GDM1 (cell line): ENCODE measurements at regions not wholly inside any gene's neighbourhood (a gene's known extent, or its start where the extent isn't known, plus 50 kb on each side); places are given as distances from the start of the nearest gene placed in this dataset.
"Not testable (repeated sequence)": the region's sequence is repeated elsewhere in the genome, so short reads cannot be mapped to it uniquely, and the experiment has no call there.

ENCODE experiments used
- DNase-seq: peaks from one replicate; lab custom pipeline; 2025; lab: John Stamatoyannopoulos, UW

DNA sequence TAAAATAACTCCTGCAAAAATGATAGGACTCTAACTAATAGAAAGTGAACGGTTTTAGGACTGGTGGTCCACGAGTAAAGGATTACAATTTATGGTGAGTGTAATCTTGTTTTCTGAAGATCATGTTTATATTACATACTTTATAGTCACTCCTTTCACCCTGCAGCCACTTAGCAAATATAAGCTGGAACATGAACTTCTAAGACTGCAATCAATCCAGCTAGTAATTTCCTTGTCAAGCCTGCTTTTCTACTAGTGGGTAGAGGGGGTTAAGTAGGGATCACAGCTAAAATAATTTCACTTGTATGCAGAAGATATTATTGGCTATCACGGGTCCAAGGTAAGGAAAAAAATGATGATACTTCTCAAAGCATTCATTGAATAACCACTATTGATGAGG is 125.5 kb upstream of the NETO1 start:
- DNase-seq, result no peak

DNA sequence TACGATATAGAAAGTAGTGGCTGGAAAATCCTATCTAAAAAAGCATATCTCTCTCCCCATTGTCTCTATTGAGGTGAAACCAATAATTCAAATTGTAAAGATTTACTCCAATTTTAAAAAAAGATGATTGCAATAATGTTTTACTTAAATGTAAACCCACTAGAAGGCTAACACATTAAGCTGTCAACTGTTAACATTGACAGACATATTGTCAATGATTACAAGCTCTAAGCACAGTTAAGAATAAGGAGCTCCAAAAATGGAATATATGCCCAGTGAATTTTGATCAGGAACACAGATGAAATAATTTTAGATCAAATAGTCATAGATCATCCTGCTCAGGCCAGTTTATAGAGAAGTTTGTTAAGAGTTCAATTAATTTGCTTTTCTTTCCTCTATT is 123.6 kb upstream of the NETO1 start:
- no peak for DNase-seq

DNA sequence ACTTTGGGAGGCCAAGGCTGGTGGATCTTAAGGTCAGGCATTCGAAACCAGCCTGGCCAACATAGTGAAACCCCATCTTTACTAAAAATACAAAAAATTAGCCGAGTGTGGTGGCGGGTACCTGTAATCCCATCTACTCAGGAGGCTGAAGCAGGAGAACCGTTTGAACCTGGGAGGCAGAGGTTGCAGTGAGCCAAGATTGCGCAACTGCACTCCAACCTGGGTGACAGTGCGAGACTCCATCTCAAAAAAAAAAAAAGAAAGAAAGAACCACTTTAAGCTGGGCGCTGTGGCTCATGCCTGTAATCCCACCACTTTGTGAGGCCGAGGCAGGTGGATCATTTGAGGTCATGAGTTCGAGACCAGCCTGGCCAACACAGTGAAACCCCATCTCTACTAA is 119.8 kb upstream of the NETO1 start:
- not testable (repeated sequence) for DNase-seq

DNA sequence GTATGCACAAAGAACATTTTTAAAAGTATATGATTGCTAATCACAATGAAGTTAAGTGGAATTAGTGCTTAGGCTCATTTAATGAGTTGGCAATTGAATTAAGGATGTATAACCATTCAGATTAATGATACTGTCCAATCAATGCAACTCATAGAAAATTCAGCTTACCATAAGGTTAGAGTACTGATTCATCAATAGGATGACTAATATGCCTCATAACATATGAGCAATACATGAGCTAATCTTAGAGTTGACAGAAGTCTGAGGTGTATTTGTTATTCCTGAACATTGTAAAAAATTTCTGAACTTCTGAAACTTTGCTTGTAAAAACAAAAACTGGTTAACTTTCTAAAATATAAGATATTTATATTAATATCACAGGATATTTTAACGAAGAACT is 118.3 kb upstream of the NETO1 start:
- DNase-seq, result no peak

DNA sequence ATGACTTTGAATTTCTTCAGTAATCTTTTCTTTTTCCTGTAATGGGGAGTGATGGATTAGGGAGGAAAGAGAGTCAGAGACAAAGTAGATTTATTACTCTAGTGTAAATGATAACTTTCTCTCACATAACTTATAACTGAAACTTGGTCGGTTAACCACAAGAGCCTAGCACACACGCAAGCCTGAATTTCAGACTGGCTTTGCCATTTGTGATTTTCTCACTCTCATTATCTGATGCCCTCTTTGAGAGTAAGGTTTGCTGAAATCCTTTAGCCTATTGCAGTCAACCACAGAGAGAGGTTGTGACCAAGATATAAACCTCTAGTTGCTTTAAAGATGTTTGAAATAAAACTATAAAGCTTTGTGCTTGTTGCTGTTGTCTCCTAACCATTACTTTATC is 117.9 kb upstream of the NETO1 start:
- DNase-seq, result no peak

DNA sequence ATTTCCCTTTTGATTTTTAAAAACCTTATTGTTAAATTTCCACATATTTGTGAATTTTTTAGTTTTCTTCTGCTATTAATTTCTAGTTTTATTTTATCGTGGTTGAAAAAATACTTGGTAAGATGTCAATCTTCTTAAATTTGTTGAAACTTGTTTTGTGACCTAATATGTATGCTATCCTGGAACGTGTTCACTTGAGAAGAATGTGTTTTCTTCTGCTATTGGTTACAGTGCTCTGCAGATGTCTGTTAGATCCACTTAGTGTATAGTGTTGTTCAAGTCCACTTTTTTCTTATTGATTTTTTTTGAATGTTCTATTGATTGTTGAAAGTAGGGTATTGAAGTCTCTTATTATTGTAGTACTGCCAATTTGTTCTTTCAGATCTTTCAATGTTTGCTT is 116.5 kb upstream of the NETO1 start:
- DNase-seq, result no peak

DNA sequence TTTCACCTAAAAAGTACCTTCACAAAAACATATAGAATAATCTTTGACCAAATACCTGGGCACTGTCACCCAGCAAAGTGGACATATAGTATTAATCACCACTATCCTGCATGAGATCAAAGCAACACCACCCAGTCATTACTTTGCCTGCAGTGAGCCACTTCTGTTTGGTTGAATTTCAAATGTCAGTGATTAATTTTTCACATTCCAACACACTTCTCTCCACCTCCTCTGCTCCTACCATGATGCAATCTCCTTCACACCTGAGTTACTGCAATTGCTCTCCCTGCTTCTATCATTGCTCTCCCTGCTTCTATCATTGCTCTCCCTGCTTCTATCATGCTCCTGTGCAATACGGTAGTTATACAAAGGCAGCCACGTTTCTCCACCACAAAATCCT is 106.1 kb upstream of the NETO1 start:
- DNase-seq, result no peak

DNA sequence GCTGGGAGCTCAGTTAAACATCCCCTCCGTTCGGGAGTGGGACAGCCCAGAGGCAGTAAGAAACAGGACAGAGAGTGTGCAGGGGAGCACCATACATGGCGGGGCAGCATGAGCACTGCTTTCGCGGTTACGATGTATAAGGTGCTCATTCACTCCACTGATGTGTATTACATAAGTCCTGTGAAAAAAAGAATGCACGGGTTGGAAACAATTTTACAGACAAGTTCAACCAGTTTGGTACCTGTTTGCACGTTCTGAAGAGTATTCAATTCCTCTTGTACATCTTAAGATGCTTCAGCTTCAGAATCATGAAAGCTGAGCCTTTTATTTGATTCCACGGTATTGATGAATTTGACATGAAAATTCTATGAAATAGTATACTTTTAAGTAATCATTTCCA is 97.8 kb upstream of the NETO1 start:
- no peak for DNase-seq

DNA sequence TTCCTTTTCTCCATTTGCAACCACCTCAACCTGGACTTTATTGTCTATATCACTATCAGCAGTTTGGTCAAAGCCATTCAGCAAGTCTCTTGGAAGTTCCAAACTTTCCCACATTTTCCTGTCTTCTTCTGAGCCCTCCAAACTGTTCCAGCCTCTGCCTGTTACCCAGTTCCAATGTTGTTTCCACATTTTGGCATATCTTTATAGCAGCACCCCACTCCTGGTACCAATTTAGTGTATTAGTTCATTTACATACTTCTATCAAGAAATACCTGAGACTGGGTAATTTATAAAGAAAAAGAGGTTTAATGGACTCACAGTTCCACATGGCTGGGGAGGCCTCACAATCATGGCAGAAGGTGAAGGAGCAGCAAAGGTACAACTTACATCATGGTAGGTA is 90.4 kb upstream of the NETO1 start:
- not testable (repeated sequence) for DNase-seq

DNA sequence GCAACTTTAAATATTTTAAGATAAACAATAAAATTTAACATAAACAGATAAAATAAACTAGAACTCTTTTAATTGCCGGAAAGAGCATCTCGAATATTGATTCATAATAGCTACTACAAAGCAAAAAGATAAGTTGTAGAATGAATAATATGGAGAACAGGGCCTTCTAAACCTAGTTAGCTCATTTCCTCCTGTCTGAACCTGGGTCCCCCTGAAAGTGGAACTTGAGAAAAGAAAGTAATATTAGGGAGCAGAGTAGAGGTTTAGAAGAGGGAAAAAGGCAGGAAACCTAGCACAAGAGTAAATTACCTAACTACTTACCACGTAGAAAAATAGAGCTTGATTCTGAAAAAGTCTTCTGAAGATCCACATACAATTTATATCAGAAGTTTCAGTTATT is 80.7 kb upstream of the NETO1 start:
- no peak for DNase-seq

DNA sequence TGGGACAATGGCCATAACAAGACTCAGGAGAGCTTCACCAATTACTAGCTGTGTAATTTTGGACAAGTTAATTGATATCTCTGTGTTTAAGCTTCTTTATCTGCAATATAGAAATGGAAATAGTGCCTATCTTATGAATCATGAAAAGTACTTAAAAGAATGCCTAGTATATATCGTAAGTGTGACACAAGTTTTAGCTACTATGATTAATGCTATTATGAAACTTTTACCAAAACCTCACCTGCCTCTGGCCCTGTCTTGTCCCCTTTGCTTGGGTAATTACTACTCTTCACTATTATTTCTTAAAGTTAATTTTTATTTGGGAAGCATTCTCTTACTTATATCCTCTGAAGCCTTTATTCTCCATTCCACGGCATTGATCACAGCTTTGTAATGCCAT is 75.0 kb upstream of the NETO1 start:
- DNase-seq, result no peak

DNA sequence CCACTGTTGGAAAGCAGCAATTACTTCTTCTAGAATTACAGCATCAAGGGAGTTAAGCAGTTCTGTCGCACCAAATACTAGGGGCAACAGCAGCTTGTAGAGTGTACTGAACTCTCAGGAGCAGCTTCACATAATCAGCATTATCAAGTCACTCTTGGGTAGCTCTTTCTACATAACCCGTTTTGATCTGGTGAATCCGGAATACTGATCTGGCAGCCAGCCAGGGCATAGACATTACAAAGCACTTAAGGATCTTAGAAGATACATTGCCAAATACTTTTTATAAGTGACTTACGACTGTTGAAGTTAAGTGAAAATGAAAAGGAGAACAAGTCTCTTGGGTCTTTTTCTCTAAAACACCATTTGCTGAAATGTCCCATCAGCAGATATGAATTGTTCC is 73.2 kb upstream of the NETO1 start:
- DNase-seq, result no peak

DNA sequence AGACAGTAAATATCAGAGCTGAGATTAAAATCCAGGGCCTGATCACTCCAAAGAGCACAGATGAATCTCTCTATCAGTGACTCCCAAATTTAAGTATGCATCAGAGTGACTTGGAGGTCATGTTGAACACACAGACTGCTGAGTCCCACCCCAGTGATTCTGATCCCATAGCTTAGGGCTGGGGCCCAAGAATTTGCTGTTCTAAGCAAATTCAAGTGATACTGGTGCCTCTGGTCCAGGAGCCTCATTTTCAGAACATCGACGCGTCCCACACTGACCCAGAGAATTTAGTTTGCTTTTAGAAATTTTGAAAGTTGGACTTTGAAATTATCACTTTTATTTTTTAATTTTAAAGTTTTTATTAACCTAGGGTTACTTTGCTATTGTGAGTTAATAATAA is 72.7 kb upstream of the NETO1 start:
- no peak for DNase-seq

DNA sequence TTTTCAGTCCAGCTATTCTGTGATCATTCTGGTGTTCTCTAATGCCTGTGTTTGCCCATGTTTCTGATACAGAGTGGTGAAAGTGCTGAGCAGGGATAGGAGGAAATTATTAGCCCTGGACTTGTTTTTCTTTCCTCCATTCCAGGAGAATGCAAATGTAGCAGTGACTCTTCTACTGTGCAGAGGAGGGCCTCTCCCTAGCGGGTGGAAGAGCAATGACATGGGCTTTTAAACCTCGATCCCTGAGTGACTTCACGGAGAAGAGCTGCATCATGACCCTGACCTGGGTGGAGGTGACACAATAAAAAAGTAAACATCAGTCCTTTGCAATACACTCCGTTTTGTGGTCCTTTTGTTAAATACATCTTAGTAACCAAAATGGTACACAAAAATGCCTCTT is 68.0 kb upstream of the NETO1 start:
- DNase-seq, result no peak

DNA sequence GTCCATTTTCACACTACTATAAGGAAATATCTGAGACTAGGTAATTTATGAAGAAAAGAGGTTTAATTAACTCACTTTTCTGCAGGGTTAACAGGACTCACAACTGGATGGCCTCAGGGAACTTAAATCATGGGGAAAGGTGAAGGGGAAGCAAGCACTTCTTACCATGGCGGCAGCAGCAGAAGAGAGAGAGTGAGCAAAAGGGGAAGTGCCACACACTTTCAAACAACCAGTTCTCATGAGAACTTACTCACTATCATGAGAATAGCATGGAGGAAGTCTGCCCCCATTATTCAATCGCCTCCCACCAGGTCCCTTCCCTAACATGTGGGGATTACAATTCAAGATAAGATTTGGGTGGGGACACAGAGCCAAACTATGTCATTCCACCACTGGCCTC is 55.1 kb upstream of the NETO1 start:
- no peak for DNase-seq
